Loucy (cell line): ENCODE measurements at regions not wholly inside any gene's neighbourhood (a gene's known extent, or its start where the extent isn't known, plus 50 kb on each side); places are given as distances from the start of the nearest gene placed in this dataset.

ENCODE experiments used
- H2AFZ ChIP-seq: fragments of 200-600 bp; sonication (generic); 2 replicates; pipeline ENCODE4 v1.6.0; 2016; ENCODE audit warnings: antibody characterized with exemption, mild to moderate bottlenecking, low read length, moderate library complexity
- H3F3A ChIP-seq: fragments of 200-600 bp; 2 replicates; pipeline ENCODE4 v1.6.0; 2016; ENCODE audit warnings: antibody characterized with exemption, low read depth, mild to moderate bottlenecking
- H3K27me3 ChIP-seq: fragments of 200-600 bp; sonication (generic); 2 replicates; pipeline ENCODE4 v1.6.1; 2014; ENCODE audit warnings: low read length, mild to moderate bottlenecking; ENCODE audit not compliant: insufficient read depth, poor library complexity, severe bottlenecking
- H3K36me3 ChIP-seq: fragments of 200-600 bp; sonication (generic); 2 replicates; pipeline ENCODE4 v1.6.1; 2016; ENCODE audit warnings: low read length; ENCODE audit not compliant: insufficient read depth
- H3K4me1 ChIP-seq: fragments of 200-600 bp; sonication (generic); 2 replicates; pipeline ENCODE4 v1.5.1; 2014; ENCODE audit warnings: low read length, mild to moderate bottlenecking; ENCODE audit not compliant: insufficient read depth, poor library complexity, severe bottlenecking
- H3K4me2 ChIP-seq: fragments of 200-600 bp; sonication (generic); 2 replicates; pipeline ENCODE4 v1.6.0; 2014; ENCODE audit warnings: antibody characterized with exemption, low read length, low read depth, mild to moderate bottlenecking; ENCODE audit not compliant: poor library complexity, severe bottlenecking
- H3K4me3 ChIP-seq: fragments of 200-600 bp; sonication (generic); 2 replicates; pipeline ENCODE4 v1.5.1; 2014; ENCODE audit warnings: low read length, mild to moderate bottlenecking, mixed read lengths; ENCODE audit not compliant: poor library complexity, severe bottlenecking
- H3K79me2 ChIP-seq: fragments of 200-600 bp; sonication (generic); 2 replicates; pipeline ENCODE4 v1.6.1; 2014; ENCODE audit warnings: low read length; ENCODE audit not compliant: insufficient read depth
- H3K9ac ChIP-seq: fragments of 200-600 bp; sonication (generic); 2 replicates; pipeline ENCODE4 v1.6.0; 2014; ENCODE audit warnings: mild to moderate bottlenecking, low read depth, low read length, moderate library complexity; ENCODE audit not compliant: poor library complexity, severe bottlenecking
- H3K9me2 ChIP-seq: fragments of 200-600 bp; sonication (generic); replicated peaks from 2 replicates; pipeline ENCODE4 v1.6.1; 2016; ENCODE audit warnings: low read depth, low read length, mixed read lengths
- H3K9me3 ChIP-seq: fragments of 200-600 bp; sonication (generic); 2 replicates; pipeline ENCODE4 v1.6.1; 2014; ENCODE audit warnings: mild to moderate bottlenecking, antibody characterized with exemption, low read length, low read depth; ENCODE audit not compliant: insufficient read depth
- H4K20me1 ChIP-seq: fragments of 200-600 bp; sonication (generic); 2 replicates; pipeline ENCODE4 v1.6.0; 2014; ENCODE audit warnings: antibody characterized with exemption, low read length, mild to moderate bottlenecking; ENCODE audit not compliant: insufficient read depth, poor library complexity, severe bottlenecking
- EZH2phosphoT487 ChIP-seq: fragments of 200-600 bp; IDR thresholded peaks from 2 replicates; pipeline ENCODE4 v1.6.1; 2018; ENCODE audit warnings: antibody characterized with exemption, mild to moderate bottlenecking, moderate library complexity, borderline replicate concordance
- TF ChIP-seq, protein P1 (sequence below): fragments of 200-600 bp; sonication (generic); conservative IDR thresholded peaks from 2 replicates; pipeline ENCODE4 v1.5.1; 2014; ENCODE audit warnings: mild to moderate bottlenecking, antibody characterized with exemption, low read length

DNA sequence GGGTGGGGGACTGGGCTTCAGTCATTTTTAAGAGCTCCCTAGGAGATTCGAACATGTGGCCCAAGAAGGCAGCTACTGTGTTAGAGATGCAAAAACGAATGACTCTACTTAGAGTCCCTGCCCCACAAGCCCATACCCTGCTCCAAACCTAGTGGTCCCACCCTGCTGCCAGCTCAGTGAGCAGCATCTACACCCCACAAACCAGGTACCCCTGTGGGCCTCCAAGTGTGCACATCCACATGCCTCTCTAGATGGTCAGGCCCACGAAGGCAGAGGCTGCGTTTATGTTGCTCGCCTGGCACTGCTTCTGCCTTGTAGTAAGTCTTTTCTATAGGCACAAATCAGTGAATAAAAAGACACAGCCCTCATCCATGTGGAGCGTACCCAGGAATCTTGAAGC lies 112.6 kb downstream of the PDCL3 start:
- Histone ChIP-seq H3K79me2 (no peaks in the 10 kb centered on the region), H3F3A (no peaks in the 10 kb centered on the region), H3K9me3 (no peaks in the 10 kb centered on the region), H2AFZ (no peak overlapping the region), H3K4me1 (no peaks in the 10 kb centered on the region), H3K9me2 (no peaks in the 10 kb centered on the region), H3K4me3 (no peak overlapping the region), H3K27me3 (no peaks in the 10 kb centered on the region), H4K20me1 (no peaks in the 10 kb centered on the region), H3K36me3 (no peaks in the 10 kb centered on the region), H3K9ac (no peak overlapping the region), H3K4me2 (no peak overlapping the region)
- TF ChIP-seq, protein P1, sequence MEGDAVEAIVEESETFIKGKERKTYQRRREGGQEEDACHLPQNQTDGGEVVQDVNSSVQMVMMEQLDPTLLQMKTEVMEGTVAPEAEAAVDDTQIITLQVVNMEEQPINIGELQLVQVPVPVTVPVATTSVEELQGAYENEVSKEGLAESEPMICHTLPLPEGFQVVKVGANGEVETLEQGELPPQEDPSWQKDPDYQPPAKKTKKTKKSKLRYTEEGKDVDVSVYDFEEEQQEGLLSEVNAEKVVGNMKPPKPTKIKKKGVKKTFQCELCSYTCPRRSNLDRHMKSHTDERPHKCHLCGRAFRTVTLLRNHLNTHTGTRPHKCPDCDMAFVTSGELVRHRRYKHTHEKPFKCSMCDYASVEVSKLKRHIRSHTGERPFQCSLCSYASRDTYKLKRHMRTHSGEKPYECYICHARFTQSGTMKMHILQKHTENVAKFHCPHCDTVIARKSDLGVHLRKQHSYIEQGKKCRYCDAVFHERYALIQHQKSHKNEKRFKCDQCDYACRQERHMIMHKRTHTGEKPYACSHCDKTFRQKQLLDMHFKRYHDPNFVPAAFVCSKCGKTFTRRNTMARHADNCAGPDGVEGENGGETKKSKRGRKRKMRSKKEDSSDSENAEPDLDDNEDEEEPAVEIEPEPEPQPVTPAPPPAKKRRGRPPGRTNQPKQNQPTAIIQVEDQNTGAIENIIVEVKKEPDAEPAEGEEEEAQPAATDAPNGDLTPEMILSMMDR = no peak
- TF ChIP-seq EZH2phosphoT487 = no peak

DNA sequence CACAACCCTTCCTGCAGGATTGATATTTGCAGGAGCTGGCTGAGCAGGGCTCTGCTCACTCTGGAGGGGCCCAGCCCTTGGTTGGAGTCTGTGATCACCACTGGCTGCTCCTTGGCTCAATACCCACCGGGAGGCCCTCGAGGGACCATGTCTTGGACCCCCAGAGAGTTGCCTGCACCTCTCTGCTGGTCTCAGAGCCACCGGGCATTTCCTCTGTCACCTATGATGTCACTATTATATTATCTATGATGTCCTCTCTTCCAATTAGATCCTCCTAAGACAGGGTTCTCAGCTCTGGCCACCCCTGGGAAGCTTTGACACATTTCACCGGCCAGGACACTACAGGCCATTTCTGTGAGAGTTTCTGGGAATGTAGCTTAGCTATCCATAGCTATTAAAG lies 113.1 kb downstream of the PDCL3 start:
- no peaks in the 10 kb centered on the region for H4K20me1 ChIP-seq

DNA sequence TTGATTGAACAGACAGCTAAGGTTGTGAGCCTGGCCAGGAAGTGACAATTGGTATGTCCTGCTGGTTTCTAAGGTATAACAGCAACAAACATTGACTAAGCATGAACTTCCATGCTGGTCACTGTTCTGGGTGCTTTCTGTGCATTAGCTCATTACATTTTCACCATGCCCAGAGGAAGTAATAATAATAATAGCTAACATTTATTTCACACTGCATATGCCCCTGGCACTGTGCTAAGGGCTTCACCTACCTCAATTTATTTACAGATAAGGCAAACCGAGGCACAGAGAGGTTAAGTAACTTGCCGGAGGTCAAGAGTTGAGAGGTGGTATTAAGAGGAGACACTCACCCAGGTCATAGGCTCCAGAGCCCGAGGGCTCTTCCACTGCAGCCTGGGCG lies 113.6 kb downstream of the PDCL3 start:
- no peak overlapping the region for H2AFZ ChIP-seq
- no peaks in the 10 kb centered on the region for H3K79me2 ChIP-seq
- no peak overlapping the region for H3K4me2 ChIP-seq
- no peaks in the 10 kb centered on the region for H3K9me3 ChIP-seq
- H3K4me3 ChIP-seq = no peak overlapping the region
- H3K4me1 ChIP-seq = no peaks in the 10 kb centered on the region
- H3K9me2 ChIP-seq = no peaks in the 10 kb centered on the region; the same call in 1 of the 2 replicates
- no peaks in the 10 kb centered on the region for H3F3A ChIP-seq
- H3K27me3 ChIP-seq = no peaks in the 10 kb centered on the region
- TF ChIP-seq, protein P1 = no peak
- no peak for TF ChIP-seq EZH2phosphoT487
- no peak overlapping the region for H3K9ac ChIP-seq
- H3K36me3 ChIP-seq = no peaks in the 10 kb centered on the region
- no peaks in the 10 kb centered on the region for H4K20me1 ChIP-seq

More for the DNA sequence above, 113.1 kb downstream of the PDCL3 start:
- Histone ChIP-seq H3K9me3 (no peaks in the 10 kb centered on the region), H3K4me1 (no peaks in the 10 kb centered on the region), H3F3A (no peaks in the 10 kb centered on the region), H3K4me2 (no peak overlapping the region), H3K79me2 (no peaks in the 10 kb centered on the region), H3K9me2 (no peaks in the 10 kb centered on the region), H3K36me3 (no peaks in the 10 kb centered on the region), H3K27me3 (no peaks in the 10 kb centered on the region), H3K4me3 (no peak overlapping the region), H2AFZ (no peak overlapping the region), H3K9ac (no peak overlapping the region)
- TF ChIP-seq EZH2phosphoT487 = no peak
- TF ChIP-seq, protein P1 = no peak
